HCT116 (cell line): ENCODE measurements at regions not wholly inside any gene's neighbourhood (a gene's known extent, or its start where the extent isn't known, plus 50 kb on each side); places are given as distances from the start of the nearest gene placed in this dataset.
"Not testable (repeated sequence)": the region's sequence is repeated elsewhere in the genome, so short reads cannot be mapped to it uniquely, and the experiment has no call there.

Experiments
- ATAC-seq: fragments of 200-7000 bp; cut with Tn5 transposase; 2 replicates; pipeline ENCODE4 v1.9.1; 2020; ENCODE audit warnings: mild to moderate bottlenecking, moderate library complexity
- BruUV-seq: library from RNA; stranded (reverse); fragments of 400-500 nt; replicated peaks from 2 replicates; lab custom pipeline; 2021; lab: Mats Ljungman, UMichigan
- CTCF ChIA-PET: fragments of 300-600 bp; sonication (Branson Sonifier 250); formaldehyde crosslinking; loops from one replicate; lab custom pipeline; 2021; ENCODE audit warnings: antibody characterized with exemption; lab: Charles Lee
- POLR2A ChIA-PET: fragments of 300-600, 350-600 bp; sonication (Branson Sonifier 250); formaldehyde crosslinking; loops from one replicate; lab custom pipeline; 2021; ENCODE audit warnings: antibody characterized with exemption; lab: Charles Lee
- RAD21 ChIA-PET, 2 experiments: fragments of 300-600 bp; sonication (Branson Sonifier 250); formaldehyde crosslinking; loops; one replicate each; lab custom pipeline; 2023; ENCODE audit warnings: low total read pairs in 2 of 2; ENCODE audit not compliant: uncharacterized antibody in 2 of 2, unreplicated experiment in 2 of 2, low non-redundant PET in 1 of 2; lab: Charles Lee
- DNase-seq: peaks from one replicate; pipeline ENCODE4 v3.0.0-alpha.2; 2010; ENCODE audit warnings: low read depth, low spot score
- H2AFZ ChIP-seq: fragments of 200-600 bp; shearing (Covaris generic), sonication (generic); 2 replicates; pipeline ENCODE4 v1.6.1; 2017; ENCODE audit warnings: low read depth, mixed run types, mixed read lengths, antibody characterized with exemption, low read length; ENCODE audit not compliant: poor library complexity, severe bottlenecking
- H3K27ac ChIP-seq: 2 replicates; pipeline ENCODE4 v1.5.1; 2012; ENCODE audit warnings: low read depth, low read length
- H3K27me3 ChIP-seq: fragments of 200-600 bp; sonication (generic); 2 replicates; pipeline ENCODE4 v1.6.1; 2016; ENCODE audit warnings: mixed run types, low read length, mixed read lengths; ENCODE audit not compliant: insufficient read depth
- H3K36me3 ChIP-seq, 2 experiments: fragments of 200-500 bp in 1 of 2; fragments of 200-600 bp in 1 of 2; sonication (Bioruptor generic) in 1 of 2; sonication (generic) in 1 of 2; 2 replicates each; pipeline versions ENCODE4 v1.5.1 to v1.6.1; 2014 to 2016; ENCODE audit warnings: low read length in 2 of 2, inconsistent platforms in 1 of 2, mixed read lengths in 1 of 2, mixed run types in 1 of 2; ENCODE audit not compliant: insufficient read depth in 2 of 2, control insufficient read depth in 1 of 2
- H3K4me1 ChIP-seq, 2 experiments: fragments of 200-600 bp in 1 of 2; sonication (generic) in 1 of 2; 2 replicates each; pipeline versions ENCODE4 v1.5.1 to v1.6.1; 2012 to 2017; ENCODE audit warnings: low read length in 2 of 2, inconsistent platforms in 1 of 2, mild to moderate bottlenecking in 1 of 2, mixed read lengths in 1 of 2, mixed run types in 1 of 2, moderate library complexity in 1 of 2; ENCODE audit not compliant: insufficient read depth in 2 of 2, control insufficient read depth in 1 of 2
- H3K4me2 ChIP-seq: fragments of 200-600 bp; sonication (generic); 2 replicates; pipeline ENCODE4 v1.6.1; 2017; ENCODE audit warnings: mixed run types, low read length, mixed read lengths
- H3K4me3 ChIP-seq, 2 experiments: fragments of 200-600 bp in 1 of 2; sonication (generic) in 1 of 2; replicated peaks in 1 of 2; 2 replicates each; pipeline ENCODE4 v1.5.1; 2011 to 2016; ENCODE audit warnings: low read length in 2 of 2, control low read depth in 1 of 2, low read depth in 1 of 2, mild to moderate bottlenecking in 1 of 2, mixed read lengths in 1 of 2, mixed run types in 1 of 2
- H3K79me2 ChIP-seq: fragments of 200-600 bp; sonication (generic); 2 replicates; pipeline ENCODE4 v1.6.1; 2017; ENCODE audit warnings: mild to moderate bottlenecking, mixed run types, low read length, moderate library complexity, mixed read lengths; ENCODE audit not compliant: insufficient read depth
- H3K9ac ChIP-seq: fragments of 200-600 bp; sonication (generic); 2 replicates; pipeline ENCODE4 v1.6.1; 2016; ENCODE audit warnings: low read length, mixed read lengths
- H3K9me2 ChIP-seq: fragments of 200-600 bp; sonication (generic), shearing (Covaris generic); 2 replicates; pipeline ENCODE4 v1.6.1; 2017; ENCODE audit warnings: mixed run types, mild to moderate bottlenecking, moderate library complexity; ENCODE audit not compliant: insufficient read depth
- H3K9me3 ChIP-seq, 2 experiments: fragments of 200-500 bp in 1 of 2; fragments of 200-600 bp in 1 of 2; sonication (Bioruptor generic) in 1 of 2; sonication (generic) in 1 of 2; 2 replicates each; pipeline ENCODE4 v1.6.1; 2014 to 2017; ENCODE audit warnings: low read length in 2 of 2, mixed read lengths in 2 of 2, inconsistent platforms in 1 of 2, low read depth in 1 of 2, mild to moderate bottlenecking in 1 of 2, mixed run types in 1 of 2, moderate library complexity in 1 of 2; ENCODE audit not compliant: control insufficient read depth in 1 of 2, insufficient read depth in 1 of 2
- H4K20me1 ChIP-seq: fragments of 200-600 bp; sonication (generic), shearing (Covaris generic); 2 replicates; pipeline ENCODE4 v1.6.1; 2017; ENCODE audit warnings: mixed run types, mild to moderate bottlenecking, moderate library complexity; ENCODE audit not compliant: insufficient read depth
- intact Hi-C: fragments of 100-400 bp; cut with micrococcal nuclease; formaldehyde crosslinking; loops from 2 replicates; pipeline ENCODE4 v1.10.0; 2022

GRCh38 chr16:88230967-88231615 lies 151.7 kb upstream of the ZNF469 start:
- POLR2A ChIA-PET, intact Hi-C loops, CTCF ChIA-PET, H3K9ac ChIP-seq, H2AFZ ChIP-seq, H3K9me2 ChIP-seq, H3K27ac ChIP-seq, BruUV-seq, H4K20me1 ChIP-seq, H3K79me2 ChIP-seq, H3K27me3 ChIP-seq, H3K36me3 ChIP-seq, H3K4me3 ChIP-seq, H3K4me2 ChIP-seq, ATAC-seq, DNase-seq, RAD21 ChIA-PET, H3K9me3 ChIP-seq: not testable (repeated sequence)
- peaks cover 8 to 21% of the 10 kb centered on the region in 2 experiments for H3K4me1 ChIP-seq

- H3K9me3 ChIP-seq, ATAC-seq, H3K36me3 ChIP-seq, H3K4me2 ChIP-seq, H3K27ac ChIP-seq, H3K9ac ChIP-seq, H3K79me2 ChIP-seq, intact Hi-C loops, H3K9me2 ChIP-seq, BruUV-seq, DNase-seq, RAD21 ChIA-PET, POLR2A ChIA-PET, H3K4me3 ChIP-seq, H2AFZ ChIP-seq, H4K20me1 ChIP-seq, H3K27me3 ChIP-seq, CTCF ChIA-PET: not testable (repeated sequence)
- peaks cover 15 to 28% of the 10 kb centered on the region in 2 experiments for H3K4me1 ChIP-seq
These were observed 150.9 kb upstream of the ZNF469 start for GRCh38 chr16:88231839-88232238.

GRCh38 chr16:88232401-88233258 lies 150.1 kb upstream of the ZNF469 start:
- H3K4me2 ChIP-seq, H2AFZ ChIP-seq, H3K4me3 ChIP-seq, H3K36me3 ChIP-seq, CTCF ChIA-PET, intact Hi-C loops, BruUV-seq, POLR2A ChIA-PET, DNase-seq, H3K79me2 ChIP-seq, H3K9ac ChIP-seq, H3K27ac ChIP-seq, H3K9me3 ChIP-seq, H3K27me3 ChIP-seq, RAD21 ChIA-PET, H3K9me2 ChIP-seq, H4K20me1 ChIP-seq, ATAC-seq: not testable (repeated sequence)
- peaks cover 20 to 35% of the 10 kb centered on the region in 2 experiments for H3K4me1 ChIP-seq

GRCh38 chr16:88233621-88234420 lies 148.9 kb upstream of the ZNF469 start:
- H4K20me1 ChIP-seq, H3K9ac ChIP-seq, H3K9me2 ChIP-seq, H3K79me2 ChIP-seq, H3K9me3 ChIP-seq, H3K4me2 ChIP-seq, H3K36me3 ChIP-seq, H3K27ac ChIP-seq, CTCF ChIA-PET, H3K27me3 ChIP-seq, H3K4me3 ChIP-seq, ATAC-seq, POLR2A ChIA-PET, RAD21 ChIA-PET, H2AFZ ChIP-seq, DNase-seq, intact Hi-C loops, BruUV-seq: not testable (repeated sequence)
- H3K4me1 ChIP-seq: peaks cover 30 to 46% of the 10 kb centered on the region in 2 experiments
